HEK293 (cell line): ENCODE measurements at regions not wholly inside any gene's neighbourhood (a gene's known extent, or its start where the extent isn't known, plus 50 kb on each side); places are given as distances from the start of the nearest gene placed in this dataset.
"Not testable (repeated sequence)": the region's sequence is repeated elsewhere in the genome, so short reads cannot be mapped to it uniquely, and the experiment has no call there.

Source experiments
- CTCF ChIA-PET: fragments of 350-600 bp; formaldehyde crosslinking; extraction: SDS; loops from one replicate; lab custom pipeline; 2021; ENCODE audit warnings: antibody characterized with exemption; lab: Yijun Ruan, JAX
- POLR2A ChIA-PET: fragments of 300-600 bp; formaldehyde crosslinking; extraction: SDS; loops from one replicate; lab custom pipeline; 2020; ENCODE audit warnings: antibody characterized with exemption, inconsistent platforms; lab: Yijun Ruan, JAX
- H3K27ac ChIP-seq: fragments of 200-500 bp; sonication (Bioruptor generic); 2 replicates; pipeline ENCODE4 v1.5.1; 2014; ENCODE audit warnings: low read depth, low read length, control low read depth, inconsistent platforms; ENCODE audit errors: extremely low read depth
- H3K36me3 ChIP-seq, 2 experiments: fragments of 200-500 bp in 1 of 2; sonication (Bioruptor generic) in 1 of 2; 1 replicate in 1 of 2; 2 replicates in 1 of 2; pipeline ENCODE4 v1.5.1; 2014 to 2017; ENCODE audit warnings: inconsistent platforms in 2 of 2, low read length in 2 of 2; ENCODE audit not compliant: control insufficient read depth in 2 of 2, insufficient read depth in 1 of 2
- H3K4me1 ChIP-seq: fragments of 200-500 bp; sonication (Bioruptor generic); 2 replicates; pipeline ENCODE4 v1.5.1; 2014; ENCODE audit warnings: mild to moderate bottlenecking, low read length, inconsistent platforms; ENCODE audit not compliant: control insufficient read depth, insufficient read depth
- H3K4me3 ChIP-seq: 2 replicates; pipeline ENCODE4 v1.5.1; 2011; ENCODE audit warnings: low read depth, mild to moderate bottlenecking, control low read depth, low read length, moderate library complexity
- H3K9me3 ChIP-seq: fragments of 200-500 bp; sonication (Bioruptor generic); 2 replicates; pipeline ENCODE4 v1.5.1; 2014; ENCODE audit warnings: low read depth, low read length, inconsistent platforms; ENCODE audit not compliant: control insufficient read depth, insufficient read depth
- FEZF1 ChIP-seq: fragments of 450-650 bp; formaldehyde crosslinking; IDR thresholded peaks from 2 replicates; pipeline ENCODE4 v1.5.1; 2016; ENCODE audit warnings: missing biosample characterization, missing genetic modification characterization
- KLF8 ChIP-seq: fragments of 450-650 bp; formaldehyde crosslinking; IDR thresholded peaks from 2 replicates; pipeline ENCODE4 v1.5.1; 2016; ENCODE audit warnings: missing biosample characterization, missing genetic modification characterization
- MYNN ChIP-seq: fragments of 450-650 bp; formaldehyde crosslinking; IDR thresholded peaks from 2 replicates; pipeline ENCODE4 v1.5.1; 2016; ENCODE audit warnings: missing biosample characterization, missing genetic modification characterization, borderline replicate concordance
- SP2 ChIP-seq: fragments of 450-650 bp; formaldehyde crosslinking; IDR thresholded peaks from 2 replicates; pipeline ENCODE4 v1.5.1; 2016; ENCODE audit warnings: missing biosample characterization, missing genetic modification characterization
- TRIM28 ChIP-seq: IDR thresholded peaks from 2 replicates; pipeline ENCODE4 v1.6.1; 2011; ENCODE audit warnings: low read length, control low read depth, borderline replicate concordance
- ZBTB17 ChIP-seq: fragments of 450-650 bp; formaldehyde crosslinking; IDR thresholded peaks from 2 replicates; pipeline ENCODE4 v1.5.1; 2016; ENCODE audit warnings: missing biosample characterization, missing genetic modification characterization
- ZNF292 ChIP-seq: fragments of 450-650 bp; formaldehyde crosslinking; IDR thresholded peaks from 2 replicates; pipeline ENCODE4 v1.5.1; 2016; ENCODE audit warnings: low read depth, missing biosample characterization, missing genetic modification characterization, borderline replicate concordance
- ZNF302 ChIP-seq: fragments of 450-650 bp; formaldehyde crosslinking; IDR thresholded peaks from 2 replicates; pipeline ENCODE4 v1.5.1; 2016; ENCODE audit warnings: missing biosample characterization, missing genetic modification characterization, low read depth
- ZNF37A ChIP-seq: fragments of 450-650 bp; IDR thresholded peaks from 2 replicates; pipeline ENCODE4 v1.5.1; 2018; ENCODE audit warnings: missing biosample characterization, missing genetic modification characterization
- ZNF423 ChIP-seq: fragments of 450-650 bp; formaldehyde crosslinking; IDR thresholded peaks from 2 replicates; pipeline ENCODE4 v1.5.1; 2016; ENCODE audit warnings: missing biosample characterization, missing genetic modification characterization
- ZNF701 ChIP-seq: fragments of 450-650 bp; formaldehyde crosslinking; IDR thresholded peaks from 2 replicates; pipeline ENCODE4 v1.5.1; 2016; ENCODE audit warnings: missing biosample characterization, missing genetic modification characterization
- ZNF707 ChIP-seq: fragments of 450-650 bp; formaldehyde crosslinking; IDR thresholded peaks from 2 replicates; pipeline ENCODE4 v1.5.1; 2016; ENCODE audit warnings: missing biosample characterization, missing genetic modification characterization
- ZNF776 ChIP-seq: fragments of 450-650 bp; formaldehyde crosslinking; IDR thresholded peaks from 2 replicates; pipeline ENCODE4 v1.5.0; 2017; ENCODE audit warnings: missing biosample characterization, missing genetic modification characterization, borderline replicate concordance
- TF ChIP-seq, protein P1 (sequence below): fragments of 450-650 bp; formaldehyde crosslinking; IDR thresholded peaks from 2 replicates; pipeline ENCODE4 v1.5.1; 2016; ENCODE audit warnings: missing biosample characterization, missing genetic modification characterization
- TF ChIP-seq, protein P2 (sequence below): fragments of 450-650 bp; formaldehyde crosslinking; IDR thresholded peaks from 2 replicates; pipeline ENCODE4 v1.5.1; 2016; ENCODE audit warnings: missing biosample characterization, missing genetic modification characterization
- TF ChIP-seq, protein P3 (sequence below): fragments of 450-650 bp; formaldehyde crosslinking; IDR thresholded peaks from 2 replicates; pipeline ENCODE4 v1.5.1; 2016; ENCODE audit warnings: missing biosample characterization, missing genetic modification characterization

DNA sequence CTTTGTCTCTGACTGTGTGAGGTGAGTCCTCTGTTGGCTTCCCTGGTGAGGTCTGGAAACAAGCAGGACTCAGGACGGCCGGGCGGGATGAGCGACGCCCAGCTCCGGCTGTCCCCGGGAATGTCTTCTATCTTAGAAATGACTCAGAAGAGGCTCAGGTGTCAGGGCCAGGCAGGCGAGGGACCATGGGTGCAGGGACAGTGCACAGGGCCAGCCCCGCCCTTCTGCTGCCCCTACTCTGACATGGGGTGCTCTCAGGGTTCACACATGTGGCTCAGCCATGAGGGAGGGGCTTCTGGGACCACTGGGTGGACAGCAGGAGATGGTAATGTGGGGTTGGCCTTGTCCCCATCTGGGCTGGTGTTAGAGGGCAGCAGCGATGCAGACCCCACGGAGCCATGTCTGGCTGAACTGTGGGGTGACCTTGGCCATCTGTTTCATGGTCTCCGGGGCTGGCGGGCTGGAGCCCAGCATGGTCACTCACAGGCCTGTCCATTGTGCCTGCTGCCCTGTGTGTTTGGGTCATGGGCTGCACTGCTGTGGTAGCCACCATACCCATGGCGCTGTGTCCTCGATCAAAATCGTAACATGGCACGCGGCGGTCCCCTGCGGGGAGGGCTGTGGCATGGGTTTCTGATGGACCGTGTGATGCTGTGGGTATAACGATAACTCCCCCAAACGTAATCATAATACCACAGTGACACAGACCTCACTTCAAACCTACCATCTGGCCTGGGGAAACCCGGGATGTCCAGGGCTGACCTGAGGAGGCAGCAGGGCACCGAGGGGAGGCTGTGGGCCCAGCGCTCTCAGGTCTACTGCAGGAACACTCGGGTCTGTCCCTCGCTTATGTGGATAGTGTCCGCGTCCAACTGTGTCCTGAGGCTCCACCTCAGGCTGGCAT lies 368.8 kb downstream of the TMEM121 start:
- H3K4me3 ChIP-seq = no peak overlapping the region
- TF ChIP-seq FEZF1 (no peak), MYNN (no peak), ZNF423 (tag by site-specific recombination) (no peak), ZNF292 (tag by site-specific recombination) (no peak), TRIM28 (no peak)
- TF ChIP-seq, protein P1, sequence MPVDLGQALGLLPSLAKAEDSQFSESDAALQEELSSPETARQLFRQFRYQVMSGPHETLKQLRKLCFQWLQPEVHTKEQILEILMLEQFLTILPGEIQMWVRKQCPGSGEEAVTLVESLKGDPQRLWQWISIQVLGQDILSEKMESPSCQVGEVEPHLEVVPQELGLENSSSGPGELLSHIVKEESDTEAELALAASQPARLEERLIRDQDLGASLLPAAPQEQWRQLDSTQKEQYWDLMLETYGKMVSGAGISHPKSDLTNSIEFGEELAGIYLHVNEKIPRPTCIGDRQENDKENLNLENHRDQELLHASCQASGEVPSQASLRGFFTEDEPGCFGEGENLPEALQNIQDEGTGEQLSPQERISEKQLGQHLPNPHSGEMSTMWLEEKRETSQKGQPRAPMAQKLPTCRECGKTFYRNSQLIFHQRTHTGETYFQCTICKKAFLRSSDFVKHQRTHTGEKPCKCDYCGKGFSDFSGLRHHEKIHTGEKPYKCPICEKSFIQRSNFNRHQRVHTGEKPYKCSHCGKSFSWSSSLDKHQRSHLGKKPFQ (tag by site-specific recombination) = no peak
- H3K36me3 ChIP-seq = no peaks in the 10 kb centered on the region
- CTCF ChIA-PET = no interaction called here
- POLR2A ChIA-PET = no interaction called here
- no peak overlapping the region for H3K27ac ChIP-seq
- no peaks in the 10 kb centered on the region for H3K9me3 ChIP-seq
- no peaks in the 10 kb centered on the region for H3K4me1 ChIP-seq

DNA sequence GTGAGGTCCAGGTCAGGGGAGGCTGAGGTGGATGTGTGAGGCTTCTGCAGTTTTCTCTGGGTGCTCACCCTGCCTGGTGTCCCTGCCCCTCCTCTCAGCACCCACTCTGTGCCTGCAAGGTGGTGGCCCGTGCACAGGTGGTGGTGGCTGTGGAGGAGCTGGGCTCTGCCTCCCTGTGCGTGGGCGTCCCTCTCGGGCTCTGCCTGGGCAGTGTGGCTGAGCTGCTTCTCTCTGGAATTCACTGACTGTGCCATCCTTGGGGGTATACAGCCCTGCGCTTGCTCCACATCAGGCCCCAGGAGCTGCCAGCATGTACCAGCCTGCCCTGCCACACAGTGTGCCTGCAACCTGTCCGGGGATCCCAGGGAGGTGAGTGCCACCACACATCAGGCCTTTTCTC lies 369.8 kb downstream of the TMEM121 start:
- H3K9me3 ChIP-seq, H3K4me3 ChIP-seq, CTCF ChIA-PET, H3K27ac ChIP-seq, POLR2A ChIA-PET, H3K4me1 ChIP-seq, H3K36me3 ChIP-seq: not testable (repeated sequence)

DNA sequence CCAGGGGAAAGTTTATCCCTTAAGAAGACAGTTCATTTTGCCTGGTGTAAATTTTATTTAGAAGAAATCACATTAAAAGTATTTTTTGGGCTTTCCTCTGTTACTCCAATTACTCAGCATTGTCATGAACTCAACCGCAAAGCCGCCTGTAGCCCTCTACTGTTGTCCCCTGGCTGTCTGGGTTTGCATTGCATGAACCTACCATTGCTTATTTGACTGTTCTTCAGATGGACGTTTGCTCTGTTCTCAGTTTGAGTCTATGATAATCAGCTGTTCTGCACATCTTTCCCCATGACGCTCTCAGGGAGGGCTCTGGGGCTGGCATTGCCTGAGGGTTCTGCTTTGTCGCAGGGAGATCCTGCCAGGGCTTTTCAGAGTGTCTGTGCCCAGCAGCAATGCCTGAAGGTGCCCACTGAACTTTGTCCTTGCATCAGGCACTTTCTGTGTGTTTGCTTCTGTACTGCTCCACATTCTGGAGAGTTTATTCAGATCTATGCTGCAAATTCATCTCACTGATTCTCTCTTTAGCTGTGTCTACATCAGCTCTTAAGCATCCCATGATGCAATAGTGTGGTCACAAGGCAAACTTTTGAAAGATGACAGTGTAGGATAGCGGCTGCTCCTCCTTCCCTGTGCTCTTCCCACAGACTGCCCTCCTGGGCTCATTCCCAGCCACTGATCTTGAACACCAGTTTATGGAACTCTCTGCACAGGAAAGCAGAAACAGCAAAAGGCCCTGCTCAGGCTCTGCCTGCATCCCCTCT lies 370.8 kb downstream of the TMEM121 start:
- POLR2A ChIA-PET, H3K9me3 ChIP-seq, H3K27ac ChIP-seq, H3K4me1 ChIP-seq, CTCF ChIA-PET, H3K36me3 ChIP-seq, H3K4me3 ChIP-seq: not testable (repeated sequence)
- 0 out of 2 replicates have a peak, but pooled peaks have one; percentile 11 for TF ChIP-seq ZBTB17 (tag by site-specific recombination)

DNA sequence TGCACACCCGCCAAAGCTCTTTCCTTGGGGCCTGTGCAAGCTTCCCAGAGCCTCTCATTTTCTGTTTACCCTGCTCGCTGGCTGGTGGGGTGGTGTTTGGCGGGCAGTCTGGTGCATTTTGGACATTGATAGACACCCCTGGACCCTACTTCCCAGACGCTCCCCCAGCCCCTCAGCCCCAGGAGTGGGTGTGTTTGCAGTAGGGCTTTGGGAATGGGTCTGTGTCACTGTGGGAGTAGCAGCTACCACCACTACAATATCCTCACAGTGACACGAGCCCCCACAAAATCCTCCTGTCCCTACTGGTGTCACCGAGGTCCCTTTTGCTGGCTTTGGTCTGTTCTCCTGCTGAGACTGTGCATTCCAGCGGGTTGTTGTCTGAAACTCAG lies 371.3 kb downstream of the TMEM121 start:
- no peak overlapping the region for H3K27ac ChIP-seq
- H3K36me3 ChIP-seq = no peaks in the 10 kb centered on the region
- CTCF ChIA-PET = no interaction called here
- no peaks in the 10 kb centered on the region for H3K9me3 ChIP-seq
- POLR2A ChIA-PET = no interaction called here
- no peaks in the 10 kb centered on the region for H3K4me1 ChIP-seq
- no peak overlapping the region for H3K4me3 ChIP-seq
- TF ChIP-seq, protein P2, sequence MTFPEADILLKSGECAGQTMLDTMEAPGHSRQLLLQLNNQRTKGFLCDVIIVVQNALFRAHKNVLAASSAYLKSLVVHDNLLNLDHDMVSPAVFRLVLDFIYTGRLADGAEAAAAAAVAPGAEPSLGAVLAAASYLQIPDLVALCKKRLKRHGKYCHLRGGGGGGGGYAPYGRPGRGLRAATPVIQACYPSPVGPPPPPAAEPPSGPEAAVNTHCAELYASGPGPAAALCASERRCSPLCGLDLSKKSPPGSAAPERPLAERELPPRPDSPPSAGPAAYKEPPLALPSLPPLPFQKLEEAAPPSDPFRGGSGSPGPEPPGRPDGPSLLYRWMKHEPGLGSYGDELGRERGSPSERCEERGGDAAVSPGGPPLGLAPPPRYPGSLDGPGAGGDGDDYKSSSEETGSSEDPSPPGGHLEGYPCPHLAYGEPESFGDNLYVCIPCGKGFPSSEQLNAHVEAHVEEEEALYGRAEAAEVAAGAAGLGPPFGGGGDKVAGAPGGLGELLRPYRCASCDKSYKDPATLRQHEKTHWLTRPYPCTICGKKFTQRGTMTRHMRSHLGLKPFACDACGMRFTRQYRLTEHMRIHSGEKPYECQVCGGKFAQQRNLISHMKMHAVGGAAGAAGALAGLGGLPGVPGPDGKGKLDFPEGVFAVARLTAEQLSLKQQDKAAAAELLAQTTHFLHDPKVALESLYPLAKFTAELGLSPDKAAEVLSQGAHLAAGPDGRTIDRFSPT = no peak
- no peak for TF ChIP-seq ZNF701 (tag by site-specific recombination)
- no peak for TF ChIP-seq KLF8 (tag by site-specific recombination)
- TF ChIP-seq, protein P3, sequence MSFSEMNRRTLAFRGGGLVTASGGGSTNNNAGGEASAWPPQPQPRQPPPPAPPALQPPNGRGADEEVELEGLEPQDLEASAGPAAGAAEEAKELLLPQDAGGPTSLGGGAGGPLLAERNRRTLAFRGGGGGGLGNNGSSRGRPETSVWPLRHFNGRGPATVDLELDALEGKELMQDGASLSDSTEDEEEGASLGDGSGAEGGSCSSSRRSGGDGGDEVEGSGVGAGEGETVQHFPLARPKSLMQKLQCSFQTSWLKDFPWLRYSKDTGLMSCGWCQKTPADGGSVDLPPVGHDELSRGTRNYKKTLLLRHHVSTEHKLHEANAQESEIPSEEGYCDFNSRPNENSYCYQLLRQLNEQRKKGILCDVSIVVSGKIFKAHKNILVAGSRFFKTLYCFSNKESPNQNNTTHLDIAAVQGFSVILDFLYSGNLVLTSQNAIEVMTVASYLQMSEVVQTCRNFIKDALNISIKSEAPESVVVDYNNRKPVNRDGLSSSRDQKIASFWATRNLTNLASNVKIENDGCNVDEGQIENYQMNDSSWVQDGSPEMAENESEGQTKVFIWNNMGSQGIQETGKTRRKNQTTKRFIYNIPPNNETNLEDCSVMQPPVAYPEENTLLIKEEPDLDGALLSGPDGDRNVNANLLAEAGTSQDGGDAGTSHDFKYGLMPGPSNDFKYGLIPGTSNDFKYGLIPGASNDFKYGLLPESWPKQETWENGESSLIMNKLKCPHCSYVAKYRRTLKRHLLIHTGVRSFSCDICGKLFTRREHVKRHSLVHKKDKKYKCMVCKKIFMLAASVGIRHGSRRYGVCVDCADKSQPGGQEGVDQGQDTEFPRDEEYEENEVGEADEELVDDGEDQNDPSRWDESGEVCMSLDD = no peak
- no peak for TF ChIP-seq SP2 (tag by site-specific recombination)
- TF ChIP-seq ZNF776 = no peak
- TF ChIP-seq ZNF302 (tag by site-specific recombination) = no peak
- TF ChIP-seq ZNF37A (tag by site-specific recombination) = no peak
- no peak for TF ChIP-seq ZNF707 (tag by site-specific recombination)
